ENCODE measurements at regions not wholly inside any gene's neighbourhood (a gene's known extent, or its start where the extent isn't known, plus 50 kb on each side); places are given as distances from the start of the nearest gene placed in this dataset.

GRCh38 chr1:116266864-116267212, 106.2 kb upstream of the ATP1A1 start:
- TF ChIP-seq ZNF274 (IDR thresholded peaks at IDR 0.05; ENCODE audit: low read depth, low read length) (no peak), YY1 (IDR thresholded peaks at IDR 0.05; ENCODE audit: insufficient read depth, insufficient read length) (no peak)

All from NT2/D1 (cell line).